Adipocyte (in vitro differentiated cells): ENCODE measurements at regions not wholly inside any gene's neighbourhood (a gene's known extent, or its start where the extent isn't known, plus 50 kb on each side); places are given as distances from the start of the nearest gene placed in this dataset.
"Not testable (repeated sequence)": the region's sequence is repeated elsewhere in the genome, so short reads cannot be mapped to it uniquely, and the experiment has no call there.

Experiments
- DNase-seq: peaks from one replicate; pipeline ENCODE4 v3.0.0-alpha.2; 2015; ENCODE audit warnings: low read depth
- H3K27me3 ChIP-seq: replicated peaks from 2 replicates; pipeline ENCODE4 v1.7.0; 2013; ENCODE audit warnings: mild to moderate bottlenecking, low read length, moderate library complexity; ENCODE audit not compliant: control insufficient read depth, insufficient read depth
- H3K36me3 ChIP-seq: 2 replicates; pipeline ENCODE4 v1.7.0; 2013; ENCODE audit warnings: low read length, mild to moderate bottlenecking, moderate library complexity; ENCODE audit not compliant: control insufficient read depth, insufficient read depth, severe bottlenecking
- H3K4me1 ChIP-seq: 2 replicates; pipeline ENCODE4 v1.7.0; 2013; ENCODE audit warnings: mild to moderate bottlenecking, low read length, moderate library complexity; ENCODE audit not compliant: control insufficient read depth, insufficient read depth
- H3K4me3 ChIP-seq: 2 replicates; pipeline ENCODE4 v1.7.0; 2013; ENCODE audit warnings: mild to moderate bottlenecking, low read length, moderate library complexity
- H3K9ac ChIP-seq: 2 replicates; pipeline ENCODE4 v1.7.0; 2013; ENCODE audit warnings: mild to moderate bottlenecking, low read length, moderate library complexity
- H3K9me3 ChIP-seq: 2 replicates; pipeline ENCODE4 v1.7.0; 2013; ENCODE audit warnings: mild to moderate bottlenecking, low read length, moderate library complexity; ENCODE audit not compliant: control insufficient read depth

GRCh38 chr20:47927944-47928343 lies 142.7 kb upstream of the SULF2 start:
- H3K4me3 ChIP-seq: no peak overlapping the region
- H3K36me3 ChIP-seq: no peaks in the 10 kb centered on the region
- peaks cover 7% of the 10 kb centered on the region for H3K27me3 ChIP-seq
- no peaks in the 10 kb centered on the region for H3K9me3 ChIP-seq
- H3K9ac ChIP-seq: no peak overlapping the region
- H3K4me1 ChIP-seq: peaks cover 10% of the 10 kb centered on the region
- DNase-seq: no peak

GRCh38 chr20:47927385-47927851 lies 142.1 kb upstream of the SULF2 start:
- Histone ChIP-seq H3K27me3 (peaks cover 10% of the 10 kb centered on the region), H3K4me3 (no peak overlapping the region)
- peak; percentile 23 for DNase-seq

GRCh38 chr20:47926731-47927130 lies 141.4 kb upstream of the SULF2 start:
- H3K9me3 ChIP-seq: no peaks in the 10 kb centered on the region
- DNase-seq: no peak
- no peak overlapping the region for H3K4me3 ChIP-seq
- H3K36me3 ChIP-seq: no peaks in the 10 kb centered on the region
- H3K4me1 ChIP-seq: peaks cover 18% of the 10 kb centered on the region
- H3K27me3 ChIP-seq: peaks cover 10% of the 10 kb centered on the region
- H3K9ac ChIP-seq: no peak overlapping the region

More at GRCh38 chr20:47927385-47927851, 142.1 kb upstream of the SULF2 start:
- Histone ChIP-seq H3K4me1 (peaks cover 11% of the 10 kb centered on the region), H3K9me3 (no peaks in the 10 kb centered on the region), H3K9ac (no peak overlapping the region), H3K36me3 (no peaks in the 10 kb centered on the region)

GRCh38 chr20:47925593-47925992 lies 140.3 kb upstream of the SULF2 start:
- Histone ChIP-seq H3K27me3 (peaks cover 10% of the 10 kb centered on the region), H3K9ac (no peak overlapping the region), H3K36me3 (no peaks in the 10 kb centered on the region), H3K9me3 (no peaks in the 10 kb centered on the region), H3K4me3 (no peak overlapping the region), H3K4me1 (peaks cover 27% of the 10 kb centered on the region)
- DNase-seq: no peak

- Histone ChIP-seq H3K27me3 (peaks cover 10% of the 10 kb centered on the region), H3K9me3 (peaks cover 16% of the 10 kb centered on the region), H3K4me1 (peaks cover 17% of the 10 kb centered on the region), H3K4me3 (no peak overlapping the region), H3K9ac (no peak overlapping the region), H3K36me3 (no peaks in the 10 kb centered on the region)
- DNase-seq: peak; percentile 56
Measured at GRCh38 chr20:47922269-47922668, 137.0 kb upstream of the SULF2 start.

- Histone ChIP-seq H3K27me3 (peaks cover 10% of the 10 kb centered on the region), H3K9me3 (peaks cover 20% of the 10 kb centered on the region), H3K4me3 (peak overlapping the region; percentile 39), H3K4me1 (peaks cover 17% of the 10 kb centered on the region)
- not testable (repeated sequence) for H3K36me3 ChIP-seq, H3K9ac ChIP-seq
- DNase-seq: peak; percentile 15
Measured at GRCh38 chr20:47921829-47922228, 136.5 kb upstream of the SULF2 start.

GRCh38 chr20:47921408-47921807 lies 136.1 kb upstream of the SULF2 start:
- H3K36me3 ChIP-seq: no peaks in the 10 kb centered on the region
- H3K9ac ChIP-seq: no peak overlapping the region
- H3K27me3 ChIP-seq: peaks cover 10% of the 10 kb centered on the region
- peaks cover 17% of the 10 kb centered on the region for H3K4me1 ChIP-seq
- DNase-seq: peak; percentile 40
- peaks cover 24% of the 10 kb centered on the region for H3K9me3 ChIP-seq
- H3K4me3 ChIP-seq: peak overlapping the region; percentile 39

GRCh38 chr20:47917549-47918070 lies 132.3 kb upstream of the SULF2 start:
- DNase-seq: no peak
- H3K9ac ChIP-seq: no peak overlapping the region
- H3K4me1 ChIP-seq: peaks cover 23% of the 10 kb centered on the region
- no peaks in the 10 kb centered on the region for H3K27me3 ChIP-seq
- H3K4me3 ChIP-seq: no peak overlapping the region
- H3K9me3 ChIP-seq: peaks cover 24% of the 10 kb centered on the region
- no peaks in the 10 kb centered on the region for H3K36me3 ChIP-seq

- H3K9ac ChIP-seq: no peak overlapping the region
- H3K9me3 ChIP-seq: peaks cover 24% of the 10 kb centered on the region
- H3K4me1 ChIP-seq: peaks cover 6% of the 10 kb centered on the region
- H3K27me3 ChIP-seq: peaks cover 3% of the 10 kb centered on the region
- H3K4me3 ChIP-seq: no peak overlapping the region
- no peaks in the 10 kb centered on the region for H3K36me3 ChIP-seq
- no peak for DNase-seq
Measured at GRCh38 chr20:47915495-47915894, 130.2 kb upstream of the SULF2 start.

- peaks cover 6% of the 10 kb centered on the region for H3K4me1 ChIP-seq
- H3K36me3 ChIP-seq: no peaks in the 10 kb centered on the region
- H3K4me3 ChIP-seq: no peak overlapping the region
- H3K9me3 ChIP-seq: peaks cover 24% of the 10 kb centered on the region
- H3K9ac ChIP-seq: no peak overlapping the region
- H3K27me3 ChIP-seq: peaks cover 6% of the 10 kb centered on the region
- DNase-seq: no peak
Measured at GRCh38 chr20:47914792-47915191, 129.5 kb upstream of the SULF2 start.

GRCh38 chr20:47912786-47913501 lies 127.7 kb upstream of the SULF2 start:
- H3K4me3 ChIP-seq, H3K36me3 ChIP-seq, H3K4me1 ChIP-seq, H3K9ac ChIP-seq, DNase-seq: not testable (repeated sequence)
- Histone ChIP-seq H3K9me3 (peaks cover 14% of the 10 kb centered on the region), H3K27me3 (peaks cover 10% of the 10 kb centered on the region)
